Lower lobe of right lung (tissue), 2 donors: ENCODE measurements at regions not wholly inside any gene's neighbourhood (a gene's known extent, or its start where the extent isn't known, plus 50 kb on each side); places are given as distances from the start of the nearest gene placed in this dataset.

Source experiments
- ATAC-seq, 2 donors: fragments of 200-7000 bp; cut with Tn5 transposase; one replicate each; pipeline ENCODE4 v1.9.1; 2020 to 2022; ENCODE audit warnings: mild to moderate bottlenecking in 2 of 2, moderate library complexity in 2 of 2
- DNase-seq: peaks from one replicate; pipeline ENCODE4 v3.0.0-alpha.2; 2020
- H3K27ac ChIP-seq: fragments of 200-600 bp; one replicate; pipeline ENCODE4 v1.8.0; 2022
- H3K27me3 ChIP-seq: fragments of 200-600 bp; one replicate; pipeline ENCODE4 v1.8.0; 2022; ENCODE audit warnings: low read depth
- H3K36me3 ChIP-seq: fragments of 200-600 bp; one replicate; pipeline ENCODE4 v1.8.0; 2022; ENCODE audit warnings: mild to moderate bottlenecking
- H3K4me1 ChIP-seq: fragments of 200-600 bp; one replicate; pipeline ENCODE4 v1.8.0; 2022
- H3K4me3 ChIP-seq: fragments of 200-600 bp; one replicate; pipeline ENCODE4 v1.8.0; 2022; ENCODE audit warnings: mild to moderate bottlenecking
- H3K9me3 ChIP-seq: fragments of 200-600 bp; one replicate; pipeline ENCODE4 v1.8.0; 2022
- intact Hi-C: fragments of 100-400 bp; cut with DNase I; formaldehyde crosslinking; loops from one replicate; pipeline ENCODE4 v1.11.0; 2022
- TF ChIP-seq, protein P1 (sequence below): fragments of 200-600 bp; IDR thresholded peaks from one replicate; pipeline ENCODE4 v1.8.0; 2022; ENCODE audit warnings: antibody characterized with exemption, mild to moderate bottlenecking
- donor health status: DM: no; HTN: yes; CAD: no; lungs with severe emphysema.

DNA sequence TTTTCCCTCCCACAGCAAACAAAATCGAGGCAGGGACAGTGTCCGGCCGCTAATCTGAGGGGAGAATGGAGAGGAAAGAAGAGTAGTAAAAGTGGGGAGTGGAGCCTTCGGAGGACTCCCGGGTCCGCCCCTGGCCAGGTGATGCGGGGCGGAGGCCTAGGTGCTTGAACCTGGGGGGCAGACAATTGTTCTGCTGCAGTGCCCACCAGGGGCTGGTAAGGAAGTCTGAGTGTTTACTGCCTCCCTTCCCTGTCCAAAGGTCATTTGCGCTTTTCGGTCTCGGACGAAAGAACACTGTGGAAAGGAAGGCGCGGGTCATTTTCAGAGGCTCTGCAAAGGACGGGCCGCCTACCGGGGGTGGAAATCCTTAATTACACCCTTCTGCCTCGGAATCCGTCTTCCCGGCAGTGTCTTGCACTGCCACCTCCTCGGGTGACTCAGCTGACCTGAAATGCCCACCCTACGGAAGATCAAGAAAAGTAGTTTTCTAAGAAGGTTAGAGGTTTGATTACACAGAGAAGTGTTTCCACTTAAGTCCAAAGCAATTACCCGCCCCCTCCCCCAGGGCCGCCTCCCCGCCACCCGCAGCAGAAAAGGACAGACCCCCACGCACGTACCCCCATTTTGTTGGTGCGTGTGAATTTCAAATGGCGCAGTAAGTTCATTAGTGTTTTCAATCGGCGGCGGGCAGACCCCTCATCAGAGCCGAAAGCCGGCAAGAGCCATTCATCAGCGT, 99.9 kb upstream of the TENM3 start:
- peaks cover 19% of the 10 kb centered on the region for H3K4me1 ChIP-seq
- no peaks in the 10 kb centered on the region for H3K36me3 ChIP-seq
- TF ChIP-seq, protein P1, sequence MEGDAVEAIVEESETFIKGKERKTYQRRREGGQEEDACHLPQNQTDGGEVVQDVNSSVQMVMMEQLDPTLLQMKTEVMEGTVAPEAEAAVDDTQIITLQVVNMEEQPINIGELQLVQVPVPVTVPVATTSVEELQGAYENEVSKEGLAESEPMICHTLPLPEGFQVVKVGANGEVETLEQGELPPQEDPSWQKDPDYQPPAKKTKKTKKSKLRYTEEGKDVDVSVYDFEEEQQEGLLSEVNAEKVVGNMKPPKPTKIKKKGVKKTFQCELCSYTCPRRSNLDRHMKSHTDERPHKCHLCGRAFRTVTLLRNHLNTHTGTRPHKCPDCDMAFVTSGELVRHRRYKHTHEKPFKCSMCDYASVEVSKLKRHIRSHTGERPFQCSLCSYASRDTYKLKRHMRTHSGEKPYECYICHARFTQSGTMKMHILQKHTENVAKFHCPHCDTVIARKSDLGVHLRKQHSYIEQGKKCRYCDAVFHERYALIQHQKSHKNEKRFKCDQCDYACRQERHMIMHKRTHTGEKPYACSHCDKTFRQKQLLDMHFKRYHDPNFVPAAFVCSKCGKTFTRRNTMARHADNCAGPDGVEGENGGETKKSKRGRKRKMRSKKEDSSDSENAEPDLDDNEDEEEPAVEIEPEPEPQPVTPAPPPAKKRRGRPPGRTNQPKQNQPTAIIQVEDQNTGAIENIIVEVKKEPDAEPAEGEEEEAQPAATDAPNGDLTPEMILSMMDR = no peak
- peaks cover 73% of the 10 kb centered on the region for H3K27me3 ChIP-seq
- no peaks in the 10 kb centered on the region for H3K9me3 ChIP-seq
- no peak overlapping the region for H3K27ac ChIP-seq
- DNase-seq (no peak), ATAC-seq (peak; percentile 4 to 14)
- intact Hi-C loops = no loop called here
- peak overlapping the region; percentile 51 for H3K4me3 ChIP-seq

DNA sequence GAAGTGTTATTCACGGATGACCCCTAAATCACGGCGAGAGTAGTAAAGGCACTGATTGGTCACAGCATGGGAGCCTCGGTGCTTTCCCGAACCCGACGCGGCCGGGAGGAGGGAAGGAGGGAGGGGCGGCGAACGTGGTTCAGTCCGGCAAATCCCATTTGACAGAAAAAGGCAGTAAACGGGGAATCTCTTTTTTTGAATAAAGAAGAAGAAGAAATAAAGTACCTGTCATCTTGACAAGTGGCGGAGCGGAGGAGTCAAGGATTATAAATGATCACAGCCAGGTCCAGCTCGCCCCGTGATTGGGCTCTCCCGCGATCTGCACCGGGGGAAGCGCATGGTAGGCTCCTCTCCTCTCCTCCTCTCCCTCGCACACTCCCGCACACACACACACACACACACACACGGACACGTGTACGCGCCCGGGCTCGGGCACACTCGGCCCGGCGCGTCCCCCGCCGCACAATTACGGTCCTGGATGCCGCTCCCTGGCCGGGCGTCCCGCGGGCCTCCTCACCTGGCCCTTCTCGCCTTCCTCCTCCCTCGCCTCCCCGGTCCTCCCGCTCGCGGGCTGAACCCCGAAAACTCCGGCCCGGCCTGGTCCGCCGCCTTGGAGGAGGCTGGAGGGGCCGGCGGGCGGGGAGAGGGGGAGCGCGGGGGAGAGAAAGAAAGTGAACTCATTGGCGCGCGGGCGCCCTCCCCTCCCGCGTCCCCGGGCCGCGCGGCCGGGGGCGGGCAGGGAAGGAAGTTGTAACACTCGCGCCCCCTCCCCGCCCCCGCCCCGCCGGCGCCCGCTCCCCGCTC, 99.2 kb upstream of the TENM3 start:
- Histone ChIP-seq H3K4me1 (peaks cover 19% of the 10 kb centered on the region), H3K36me3 (no peaks in the 10 kb centered on the region), H3K27me3 (peaks cover 77% of the 10 kb centered on the region), H3K9me3 (no peaks in the 10 kb centered on the region), H3K4me3 (peak overlapping the region; percentile 51), H3K27ac (no peak overlapping the region)
- ATAC-seq (peak; percentile 60 to 62), DNase-seq (no peak)
- TF ChIP-seq, protein P1 = no peak
- intact Hi-C loops = no loop called here

DNA sequence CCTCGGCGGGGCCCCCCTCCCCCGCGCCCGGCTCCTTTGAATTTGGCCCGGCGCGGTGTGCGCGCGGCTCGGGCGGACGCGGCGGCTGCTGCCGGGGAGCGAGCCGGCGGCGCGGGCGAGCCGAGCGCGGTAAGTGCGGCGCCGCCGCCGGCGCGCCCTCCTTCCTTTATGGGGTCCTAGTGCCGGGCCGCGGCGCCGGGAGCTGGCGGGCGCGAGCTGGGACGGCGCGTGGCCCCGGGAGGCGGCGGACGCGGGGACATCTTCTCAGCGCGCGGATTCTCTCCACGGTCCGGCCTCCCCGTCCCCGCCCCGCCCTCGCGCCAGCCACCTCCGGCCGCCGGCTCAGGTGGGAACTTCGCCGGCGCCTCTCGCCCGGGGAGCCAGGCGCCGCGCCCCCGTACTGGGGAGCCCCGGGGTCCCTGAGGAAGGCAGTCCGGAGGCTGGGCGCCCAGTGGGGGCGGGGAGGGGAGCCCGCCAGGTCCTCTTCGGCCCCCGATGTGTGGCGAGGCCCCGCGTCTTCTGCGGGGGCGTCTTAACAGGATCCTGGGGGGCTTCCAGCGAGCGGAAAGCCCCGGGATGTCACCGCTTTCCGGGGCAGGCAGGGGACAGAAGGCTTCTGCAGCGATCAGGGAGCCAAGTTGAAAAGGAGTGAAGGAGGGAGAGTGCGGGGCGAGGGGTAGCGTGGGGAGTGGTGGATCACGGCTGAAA, 98.4 kb upstream of the TENM3 start:
- Histone ChIP-seq H3K9me3 (no peaks in the 10 kb centered on the region), H3K27ac (no peak overlapping the region), H3K36me3 (no peaks in the 10 kb centered on the region), H3K4me3 (peak overlapping the region; percentile 51), H3K27me3 (peaks cover 76% of the 10 kb centered on the region), H3K4me1 (peaks cover 19% of the 10 kb centered on the region)
- DNase-seq (no peak), ATAC-seq (peak; percentile 4 to 20)
- intact Hi-C loops = no loop called here
- TF ChIP-seq, protein P1 = no peak

DNA sequence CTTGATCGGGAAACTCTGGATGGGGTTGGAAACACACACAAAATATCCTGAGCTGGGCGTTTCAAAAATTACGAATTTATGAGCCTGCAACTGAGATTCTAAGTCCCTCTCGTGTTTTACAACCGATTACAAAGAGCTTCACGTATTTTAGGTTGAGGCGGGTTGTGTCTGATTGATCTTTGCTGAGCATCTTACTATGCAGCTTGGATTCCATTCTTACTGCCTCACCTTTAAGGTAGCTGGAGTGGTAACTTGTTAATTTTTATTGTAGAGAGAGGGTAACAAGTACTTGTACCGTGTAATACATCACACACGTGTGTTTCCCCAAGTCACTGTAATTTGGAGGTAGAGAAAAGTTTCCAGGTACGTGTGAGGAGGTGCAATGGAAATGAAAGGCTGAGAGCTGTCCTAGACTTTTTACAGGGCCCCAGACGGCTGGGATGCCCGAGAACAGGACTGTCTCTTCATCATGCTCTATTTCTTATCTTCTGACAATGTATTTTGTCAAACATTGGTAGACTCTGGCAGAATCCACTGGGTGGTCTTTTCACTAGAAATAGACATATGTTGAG, 97.8 kb upstream of the TENM3 start:
- DNase-seq (no peak), ATAC-seq (no peak)
- no peaks in the 10 kb centered on the region for H3K9me3 ChIP-seq
- no peaks in the 10 kb centered on the region for H3K36me3 ChIP-seq
- H3K4me1 ChIP-seq = peaks cover 19% of the 10 kb centered on the region
- peak overlapping the region; percentile 51 for H3K4me3 ChIP-seq
- peaks cover 70% of the 10 kb centered on the region for H3K27me3 ChIP-seq
- intact Hi-C loops = no loop called here
- TF ChIP-seq, protein P1 = no peak
- no peak overlapping the region for H3K27ac ChIP-seq

DNA sequence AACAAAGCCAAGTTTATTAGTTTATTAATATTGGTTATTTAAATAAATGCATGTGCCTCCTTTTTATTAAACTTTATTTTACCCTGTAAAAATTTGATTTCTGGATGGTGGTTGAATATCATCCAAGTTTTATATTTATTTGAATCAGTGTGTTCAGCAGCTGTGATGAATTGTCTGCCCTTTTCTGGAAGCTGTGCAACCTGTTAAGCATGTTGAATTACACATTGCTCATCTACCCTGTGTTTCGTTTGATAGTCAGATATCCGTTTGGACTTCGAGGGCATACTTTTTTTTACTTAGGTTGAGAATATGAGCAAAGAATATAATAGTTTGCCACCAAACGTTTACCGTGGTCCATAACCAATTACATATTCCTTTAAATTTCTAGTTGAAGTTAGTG, 95.8 kb upstream of the TENM3 start:
- intact Hi-C loops = no loop called here
- DNase-seq (no peak), ATAC-seq (no peak)
- Histone ChIP-seq H3K27ac (no peak overlapping the region), H3K4me3 (no peak overlapping the region), H3K9me3 (no peaks in the 10 kb centered on the region), H3K36me3 (no peaks in the 10 kb centered on the region), H3K4me1 (peaks cover 17% of the 10 kb centered on the region), H3K27me3 (peaks cover 50% of the 10 kb centered on the region)
- TF ChIP-seq, protein P1 = no peak
